Stomach (tissue), 8 donors: ENCODE measurements at regions not wholly inside any gene's neighbourhood (a gene's known extent, or its start where the extent isn't known, plus 50 kb on each side); places are given as distances from the start of the nearest gene placed in this dataset.

Experiments used
- DNase-seq, 2 donors: peaks; one replicate each; pipeline versions ENCODE4 v3.0.0 to v3.0.0-alpha.2; 2013 to 2019
- H3K27ac ChIP-seq, 5 donors: fragments of 200-600 bp in 4 of 5; sonication (generic) in 4 of 5; one replicate each; pipeline ENCODE4 v1.5.1; 2013 to 2019; ENCODE audit warnings: mild to moderate bottlenecking in 1 of 5, moderate library complexity in 1 of 5
- H3K27me3 ChIP-seq, 3 donors: fragments of 200-600 bp; sonication (generic); one replicate each; pipeline ENCODE4 v1.5.1; 2017 to 2019; ENCODE audit warnings: mixed run types in 1 of 3
- H3K36me3 ChIP-seq, 4 donors: fragments of 200-600 bp; sonication (generic); 1 replicate in 3 of 4; 2 replicates in 1 of 4; pipeline ENCODE4 v1.5.1; 2016 to 2019
- H3K4me1 ChIP-seq, 4 donors: fragments of 200-600 bp; sonication (generic); one replicate each; pipeline ENCODE4 v1.5.1; 2016 to 2019
- H3K4me3 ChIP-seq, 4 donors: fragments of 200-600 bp; sonication (generic) in 3 of 4; one replicate each; pipeline ENCODE4 v1.5.1; 2016 to 2019; ENCODE audit warnings: mild to moderate bottlenecking in 1 of 4
- H3K9me3 ChIP-seq, 4 donors: fragments of 200-600 bp; sonication (generic); one replicate each; pipeline ENCODE4 v1.5.1; 2016 to 2019
- EP300 ChIP-seq: sonication (generic); formaldehyde crosslinking; IDR thresholded peaks from one replicate; pipeline ENCODE4 v1.6.1; 2017; ENCODE audit warnings: antibody characterized with exemption
- POLR2A ChIP-seq, 4 donors: fragments of 450-650 bp; IDR thresholded peaks; one replicate each; pipeline ENCODE4 v1.6.1; 2016; ENCODE audit warnings: antibody characterized with exemption in 4 of 4, control low read depth in 2 of 4, mild to moderate bottlenecking in 1 of 4, moderate library complexity in 1 of 4
- POLR2AphosphoS5 ChIP-seq, 3 donors: sonication (generic); formaldehyde crosslinking; IDR thresholded peaks; one replicate each; pipeline ENCODE4 v1.6.1; 2016; ENCODE audit warnings: antibody characterized with exemption in 3 of 3
- WGBS, 5 donors: extraction: QIAGEN DNeasy Blood & Tissue Kit in 3 of 5; methylation state at CpG; one replicate each; pipeline versions ENCODE4 v1.1.5 to v1.1.7; 2013 to 2018; 5-methylcytosine and 5-hydroxymethylcytosine counted together
- intact Hi-C: fragments of 100-400 bp; cut with DNase I; formaldehyde crosslinking; loops from one replicate; pipeline ENCODE4 v1.15.1; 2023; ENCODE audit warnings: low total_unique reads
- TF ChIP-seq, protein P1 (sequence below), 7 experiments: fragments of 450-650 bp in 4 of 7; fragments of 200-600 bp in 3 of 7; sonication (generic) in 3 of 7; IDR thresholded peaks; one replicate each; pipeline ENCODE4 v1.5.1; 2016 to 2019; ENCODE audit warnings: antibody characterized with exemption in 7 of 7, control low read depth in 2 of 7, mild to moderate bottlenecking in 1 of 7
- donor health status: healthy with polysubstance abuse.
- donor health status: Bipolar disorder and iron deficiency.
- donor health status: healthy.

- Histone ChIP-seq H3K9me3 (no peaks in the 10 kb centered on the region), H3K4me3 (no peak overlapping the region), H3K36me3 (no peaks in the 10 kb centered on the region), H3K27me3 (no peaks in the 10 kb centered on the region), H3K4me1 (no peaks in the 10 kb centered on the region), H3K27ac (no peak overlapping the region)
- WGBS, 5 donors = 69 to 86% (median 81%) methylated on average over 2 of the region's 2 CpGs
- TF ChIP-seq, protein P1, sequence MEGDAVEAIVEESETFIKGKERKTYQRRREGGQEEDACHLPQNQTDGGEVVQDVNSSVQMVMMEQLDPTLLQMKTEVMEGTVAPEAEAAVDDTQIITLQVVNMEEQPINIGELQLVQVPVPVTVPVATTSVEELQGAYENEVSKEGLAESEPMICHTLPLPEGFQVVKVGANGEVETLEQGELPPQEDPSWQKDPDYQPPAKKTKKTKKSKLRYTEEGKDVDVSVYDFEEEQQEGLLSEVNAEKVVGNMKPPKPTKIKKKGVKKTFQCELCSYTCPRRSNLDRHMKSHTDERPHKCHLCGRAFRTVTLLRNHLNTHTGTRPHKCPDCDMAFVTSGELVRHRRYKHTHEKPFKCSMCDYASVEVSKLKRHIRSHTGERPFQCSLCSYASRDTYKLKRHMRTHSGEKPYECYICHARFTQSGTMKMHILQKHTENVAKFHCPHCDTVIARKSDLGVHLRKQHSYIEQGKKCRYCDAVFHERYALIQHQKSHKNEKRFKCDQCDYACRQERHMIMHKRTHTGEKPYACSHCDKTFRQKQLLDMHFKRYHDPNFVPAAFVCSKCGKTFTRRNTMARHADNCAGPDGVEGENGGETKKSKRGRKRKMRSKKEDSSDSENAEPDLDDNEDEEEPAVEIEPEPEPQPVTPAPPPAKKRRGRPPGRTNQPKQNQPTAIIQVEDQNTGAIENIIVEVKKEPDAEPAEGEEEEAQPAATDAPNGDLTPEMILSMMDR (IDR thresholded peaks at IDR 0.05) = no peak
- TF ChIP-seq EP300 = no peak
- TF ChIP-seq POLR2AphosphoS5 (IDR thresholded peaks at IDR 0.05) = no peak
- TF ChIP-seq POLR2A (IDR thresholded peaks at IDR 0.05) = no peak
- no peak for DNase-seq
- intact Hi-C loops = no loop called here
These were observed 63.0 kb upstream of the RBPJ start for GRCh38 chr4:26257850-26258249.

DNA sequence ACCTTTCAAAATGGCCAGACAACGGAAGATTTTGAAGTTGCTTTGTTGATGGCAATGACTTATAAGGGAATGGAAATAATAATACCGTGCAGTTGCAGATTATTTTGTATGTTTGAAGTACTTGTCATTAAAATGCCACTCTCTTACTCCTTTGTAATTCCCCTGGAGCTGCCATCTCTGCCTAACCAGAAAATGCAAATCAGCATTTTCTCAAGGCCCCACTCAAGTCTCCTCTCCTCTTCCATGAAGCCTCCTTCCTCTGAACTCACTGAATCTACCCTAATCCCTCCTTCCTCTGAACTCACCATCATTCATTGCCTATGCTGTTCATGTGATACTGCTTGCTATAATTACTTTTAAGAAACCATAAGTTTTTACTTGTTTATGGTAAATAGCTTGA, 60.2 kb upstream of the RBPJ start:
- H3K36me3 ChIP-seq = no peaks in the 10 kb centered on the region
- TF ChIP-seq EP300 (no peak), POLR2A (IDR thresholded peaks at IDR 0.05) (no peak), POLR2AphosphoS5 (IDR thresholded peaks at IDR 0.05) (no peak)
- TF ChIP-seq, protein P1 (IDR thresholded peaks at IDR 0.05) = no peak
- no peaks in the 10 kb centered on the region for H3K4me1 ChIP-seq
- no peak overlapping the region for H3K27ac ChIP-seq
- no peak overlapping the region for H3K4me3 ChIP-seq
- no peaks in the 10 kb centered on the region for H3K9me3 ChIP-seq
- intact Hi-C loops = no loop called here
- no peak for DNase-seq
- H3K27me3 ChIP-seq = no peaks in the 10 kb centered on the region
- WGBS, 5 donors = 50 to 86% (median 64%) methylated on average over 2 of the region's 2 CpGs

- DNase-seq = no peak
- Histone ChIP-seq H3K27me3 (no peaks in the 10 kb centered on the region), H3K36me3 (no peaks in the 10 kb centered on the region), H3K4me1 (no peaks in the 10 kb centered on the region), H3K27ac (no peak overlapping the region), H3K4me3 (no peak overlapping the region), H3K9me3 (no peaks in the 10 kb centered on the region)
- WGBS, 5 donors = 63 to 79% (median 67%) methylated on average over 2 of the region's 2 CpGs
- intact Hi-C loops = no loop called here
- TF ChIP-seq POLR2A (IDR thresholded peaks at IDR 0.05) = no peak
- TF ChIP-seq POLR2AphosphoS5 (IDR thresholded peaks at IDR 0.05) = no peak
- TF ChIP-seq, protein P1 (IDR thresholded peaks at IDR 0.05) = no peak
- TF ChIP-seq EP300 = no peak
These were observed 59.4 kb upstream of the RBPJ start for GRCh38 chr4:26261405-26261804.

DNA sequence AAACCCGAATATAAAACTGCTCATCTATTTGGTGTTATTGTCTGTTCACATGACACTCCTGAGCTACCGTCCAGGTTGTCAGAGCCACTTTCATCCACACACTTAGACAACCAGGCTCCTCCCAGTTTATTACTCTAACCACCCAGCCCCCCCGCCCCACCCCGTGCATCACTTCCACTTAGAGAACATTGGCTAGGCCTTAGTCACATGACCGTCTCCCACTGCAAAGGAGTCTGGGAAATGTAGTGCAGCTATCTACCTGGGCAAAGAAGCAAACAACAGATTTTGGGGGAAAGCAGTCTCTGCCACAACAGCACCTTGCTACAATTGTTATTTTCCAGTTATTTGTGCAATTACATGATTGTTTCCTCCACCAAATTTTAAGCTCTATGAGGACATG, 57.6 kb upstream of the RBPJ start:
- Histone ChIP-seq H3K27ac (no peak overlapping the region), H3K9me3 (no peaks in the 10 kb centered on the region), H3K4me1 (peaks cover 0 to 17% (median 5%) of the 10 kb centered on the region in 4 donors), H3K36me3 (no peaks in the 10 kb centered on the region), H3K4me3 (no peak overlapping the region), H3K27me3 (no peaks in the 10 kb centered on the region)
- 69 to 82% (median 79%) methylated on average over 5 of the region's 5 CpGs for WGBS, 5 donors
- intact Hi-C loops = no loop called here
- TF ChIP-seq EP300 = no peak
- no peak for TF ChIP-seq POLR2AphosphoS5 (IDR thresholded peaks at IDR 0.05)
- TF ChIP-seq, protein P1 (IDR thresholded peaks at IDR 0.05) = no peak
- TF ChIP-seq POLR2A (IDR thresholded peaks at IDR 0.05) = no peak
- DNase-seq = no peak
